Activated CD8-positive, alpha-beta memory T cell treated with anti-CD3 and anti-CD28 coated beads, Interleukin-2, amount 50 U/mL, for 4 hours (primary cell): ENCODE measurements at regions not wholly inside any gene's neighbourhood (a gene's known extent, or its start where the extent isn't known, plus 50 kb on each side); places are given as distances from the start of the nearest gene placed in this dataset.

ENCODE experiments used
- DNase-seq: peaks from one replicate; pipeline ENCODE4 v3.0.0-alpha.2; 2020

DNA sequence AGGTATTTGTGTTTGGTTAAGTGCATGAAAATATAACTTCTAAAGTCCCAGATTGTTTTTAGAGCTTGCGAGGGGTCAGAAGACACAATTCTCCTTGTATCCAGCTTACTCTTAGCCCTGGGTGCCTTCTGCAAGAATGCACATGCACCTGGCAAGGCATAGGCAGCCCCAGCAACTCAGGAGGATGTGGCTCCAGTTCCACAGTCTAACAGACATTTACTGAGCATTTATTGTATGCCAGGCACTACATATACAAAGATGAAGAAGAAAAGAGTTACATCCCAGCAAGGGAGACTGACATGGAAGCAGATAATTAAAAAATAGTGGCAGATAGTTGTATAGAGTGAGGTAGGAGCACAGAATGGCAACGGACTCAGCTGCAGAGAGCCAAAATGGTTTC is 101.1 kb upstream of the FRY start:
- DNase-seq, result no peak

DNA sequence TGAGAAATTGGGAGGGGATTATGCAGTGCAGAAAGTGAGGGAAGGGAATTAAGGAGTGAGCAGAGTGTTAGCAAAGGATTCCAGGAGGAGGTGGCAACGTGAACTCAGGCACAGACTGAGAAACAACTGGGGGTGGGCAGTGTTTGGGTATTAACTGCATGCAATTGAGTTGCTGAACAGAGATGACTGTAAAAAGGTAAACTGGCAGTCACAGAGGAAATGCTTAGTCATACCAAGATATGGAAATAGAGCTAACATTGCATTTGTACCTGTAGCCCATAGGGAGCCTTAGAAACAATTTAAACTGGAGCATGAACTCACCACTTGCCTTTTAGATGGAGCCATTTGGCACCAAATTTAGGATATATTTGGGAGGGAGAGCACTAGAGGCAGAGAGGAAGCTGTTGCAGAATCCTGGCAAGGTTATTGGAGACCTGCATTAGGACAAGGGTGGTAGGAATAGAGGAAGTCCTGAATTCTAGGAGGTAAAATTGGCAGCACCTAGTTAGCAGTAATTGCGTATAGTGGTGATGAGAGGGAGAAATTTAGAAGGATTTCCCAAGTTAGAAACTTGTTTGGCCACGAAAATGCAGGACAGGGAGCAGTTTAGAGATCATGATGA is 100.6 kb upstream of the FRY start:
- no peak for DNase-seq

- no peak for DNase-seq
Measured at GRCh38 chr13:31937436-31937835, 94.1 kb upstream of the FRY start.

DNA sequence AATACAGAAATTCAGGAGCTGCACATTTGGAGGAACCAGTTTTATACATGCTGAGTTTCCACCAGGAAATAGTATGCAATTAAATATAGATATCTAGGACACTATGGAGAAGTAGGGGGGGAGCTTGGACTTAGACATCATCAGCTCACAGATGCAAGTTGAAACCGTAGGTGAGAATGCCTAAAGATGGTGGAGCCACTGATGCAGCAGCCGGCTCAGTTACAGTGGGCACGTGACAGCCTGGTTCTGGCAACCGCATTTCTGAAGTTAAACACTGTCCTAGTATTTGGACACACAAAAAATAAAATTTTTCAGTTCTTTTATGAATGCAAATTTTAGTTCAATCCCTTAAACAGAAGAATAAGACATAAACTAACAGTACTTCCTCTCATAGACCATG is 91.5 kb upstream of the FRY start:
- no peak for DNase-seq

- no peak for DNase-seq
Measured at GRCh38 chr13:31943591-31943990, 88.0 kb upstream of the FRY start.

GRCh38 chr13:31944262-31945160 is 87.1 kb upstream of the FRY start:
- no peak for DNase-seq

DNA sequence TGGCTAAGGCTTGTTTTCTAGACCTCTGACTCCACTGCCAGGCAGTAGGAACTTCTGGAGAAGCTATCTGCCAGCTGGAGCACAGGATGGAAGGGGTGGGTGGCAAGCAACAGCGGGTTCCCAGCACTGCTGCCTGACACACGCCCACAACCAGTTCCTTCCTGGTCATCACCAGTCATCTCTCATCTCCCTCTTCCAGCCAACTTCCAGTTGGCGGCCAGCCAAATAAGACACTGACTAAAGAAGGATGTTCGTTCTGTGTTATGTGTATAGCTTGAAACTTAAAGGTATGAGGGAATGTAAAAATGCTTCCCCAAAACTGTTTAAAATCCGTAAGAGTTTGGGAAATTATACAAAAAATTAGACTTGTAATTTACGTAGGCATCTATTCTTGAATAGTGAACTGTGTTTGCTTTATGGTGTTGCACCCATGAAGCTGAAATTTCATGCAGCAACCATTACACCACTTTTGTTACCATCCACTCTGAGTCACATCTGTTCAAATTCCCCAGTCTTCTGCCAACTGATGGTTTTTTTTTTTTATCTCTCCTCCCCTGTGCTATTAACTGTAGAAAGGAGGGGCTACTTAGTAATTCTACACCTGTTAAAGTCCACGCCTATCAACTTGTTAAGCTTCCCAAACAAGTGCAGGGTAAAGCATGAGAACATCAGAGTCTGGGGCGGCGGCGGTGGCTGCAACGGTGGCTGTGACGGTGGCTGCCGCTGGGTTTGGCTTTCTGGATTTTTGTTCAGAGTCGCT is 86.2 kb upstream of the FRY start:
- no peak for DNase-seq

GRCh38 chr13:31946091-31946770 is 85.3 kb upstream of the FRY start:
- DNase-seq, result no peak

DNA sequence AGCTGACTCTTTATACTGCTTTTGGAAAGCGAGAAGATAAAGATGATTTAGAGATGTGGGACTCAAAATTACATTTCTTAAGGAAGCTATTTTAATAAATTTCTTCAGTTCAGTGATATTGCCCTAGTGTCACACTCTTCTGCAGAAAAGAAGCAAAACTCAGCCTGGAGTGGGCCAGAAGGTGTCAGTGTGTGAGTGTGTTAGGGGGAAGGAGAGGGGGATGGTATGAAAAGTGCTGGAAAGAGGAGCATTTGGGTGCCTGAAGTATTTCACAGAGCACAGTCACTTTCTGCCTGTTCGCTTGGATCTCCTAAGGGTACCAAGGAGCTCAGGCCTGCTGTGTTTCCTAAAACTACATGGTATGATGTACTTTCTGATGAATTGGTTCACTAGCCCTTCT is 84.5 kb upstream of the FRY start:
- DNase-seq, result no peak

DNA sequence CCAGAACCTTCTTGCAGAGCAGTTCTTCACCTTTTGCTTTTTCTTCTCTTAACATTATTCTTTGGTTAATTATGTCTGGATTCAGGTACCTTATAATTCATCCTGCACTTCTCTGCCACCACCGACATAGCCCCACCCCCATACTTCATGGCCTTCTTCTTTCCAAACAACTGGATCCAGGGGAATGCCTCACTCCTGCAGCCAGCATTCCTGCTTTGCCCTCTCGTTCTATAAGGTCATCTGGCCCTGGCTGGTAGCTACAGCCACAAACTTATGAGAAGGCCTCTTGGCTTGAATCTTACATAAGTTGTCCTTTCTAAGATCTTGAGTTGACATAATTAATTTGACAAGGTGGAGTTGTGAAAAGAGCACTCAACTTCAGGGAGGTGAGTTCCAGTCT is 84.1 kb upstream of the FRY start:
- DNase-seq, result no peak

DNA sequence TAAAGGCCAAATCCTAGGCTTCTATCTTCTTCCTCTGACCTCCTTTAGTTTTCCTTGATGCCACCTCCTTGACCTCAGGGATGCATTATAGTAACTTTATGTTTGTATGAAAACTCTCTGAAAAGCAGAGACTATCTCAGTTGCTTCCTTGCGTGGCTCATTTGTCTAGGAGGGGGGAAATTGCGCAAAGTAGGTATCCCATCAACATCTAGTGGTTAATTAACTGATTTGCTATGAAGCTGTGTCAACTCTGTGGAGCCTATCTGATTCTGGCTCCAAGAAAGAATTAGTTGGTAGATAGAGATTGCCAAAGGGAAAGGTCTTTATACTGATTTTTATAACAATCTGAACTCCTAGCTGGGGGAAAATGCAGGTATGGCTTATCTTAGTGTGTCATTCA is 82.1 kb upstream of the FRY start:
- no peak for DNase-seq

DNA sequence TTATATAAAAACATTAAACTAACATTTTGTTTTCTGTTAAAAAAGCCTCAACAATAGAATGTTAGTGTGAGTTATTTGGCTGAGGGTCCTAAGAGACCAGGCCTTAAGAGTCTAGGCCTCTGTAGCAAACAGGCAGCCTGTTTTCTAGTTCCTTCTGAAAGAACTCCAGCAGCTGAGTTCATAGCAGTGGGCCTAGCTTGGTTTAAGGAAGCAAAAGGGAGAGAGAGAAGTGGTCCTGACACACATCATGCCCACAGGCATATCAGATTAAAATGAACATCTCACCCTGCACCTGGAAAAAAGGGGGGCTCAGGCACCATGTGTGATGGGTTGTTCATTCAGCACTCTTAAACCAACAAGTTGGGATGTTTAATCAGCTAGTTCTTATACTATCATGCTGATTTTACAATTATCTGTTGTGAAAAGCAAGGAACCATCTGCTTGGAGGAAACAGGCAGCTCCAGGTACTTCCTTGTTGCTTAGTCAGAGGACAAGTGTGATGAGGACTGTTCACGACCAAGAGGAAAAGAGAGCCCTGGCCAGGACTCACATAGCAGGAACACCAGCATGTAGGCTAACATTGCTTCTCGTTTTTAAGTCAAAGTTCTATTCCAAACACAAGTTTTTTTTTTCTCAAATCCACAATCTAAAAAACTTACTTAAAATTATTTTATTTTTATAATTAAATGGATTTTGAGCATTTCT is 81.3 kb upstream of the FRY start:
- DNase-seq, result no peak

DNA sequence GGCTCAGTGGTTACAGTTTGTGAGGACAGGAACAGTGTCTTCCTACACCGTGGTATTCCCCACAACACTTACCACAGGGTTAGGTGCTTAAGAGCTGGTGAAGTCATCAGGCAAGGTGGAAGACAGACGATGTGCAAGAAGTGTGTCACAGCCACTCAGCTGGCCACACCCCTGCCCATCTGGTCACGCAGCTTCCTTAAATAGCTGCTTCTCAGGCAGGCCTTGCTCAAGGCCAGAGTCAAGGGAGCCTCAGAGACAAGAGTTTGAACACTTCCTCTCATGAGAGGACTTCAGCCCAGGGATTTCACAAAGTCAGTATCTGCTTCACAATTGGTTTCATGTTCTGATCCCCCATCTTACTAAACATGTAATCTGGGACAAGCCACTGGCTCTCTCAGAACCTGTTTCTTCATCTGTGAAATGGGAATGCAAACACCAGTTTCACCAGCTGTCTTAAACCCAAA is 80.3 kb upstream of the FRY start:
- no peak for DNase-seq

- DNase-seq, result no peak
Measured at GRCh38 chr13:31952641-31953380, 78.8 kb upstream of the FRY start.

- no peak for DNase-seq
Measured at GRCh38 chr13:31955101-31955500, 76.5 kb upstream of the FRY start.

DNA sequence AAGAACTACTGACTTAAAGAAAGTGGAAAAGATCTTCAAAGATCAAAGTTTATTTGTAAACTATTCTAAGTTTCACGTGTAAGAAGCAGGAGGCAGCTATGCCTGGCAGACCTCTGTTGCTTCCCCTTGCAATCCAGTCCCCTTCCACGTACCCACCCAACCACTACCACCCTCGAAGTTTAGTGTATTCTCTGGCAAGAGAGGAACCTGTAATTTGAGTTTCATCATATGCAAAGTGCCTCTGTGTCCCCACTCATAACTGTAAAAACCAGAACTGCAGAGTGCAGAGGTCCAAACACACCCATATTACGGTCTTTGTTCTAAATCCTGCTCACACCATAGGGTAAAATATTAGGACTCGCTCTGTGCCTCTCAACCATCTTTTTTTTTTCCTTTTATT is 75.8 kb upstream of the FRY start:
- DNase-seq, result no peak

GRCh38 chr13:31956980-31957644 is 74.5 kb upstream of the FRY start:
- DNase-seq, result no peak

DNA sequence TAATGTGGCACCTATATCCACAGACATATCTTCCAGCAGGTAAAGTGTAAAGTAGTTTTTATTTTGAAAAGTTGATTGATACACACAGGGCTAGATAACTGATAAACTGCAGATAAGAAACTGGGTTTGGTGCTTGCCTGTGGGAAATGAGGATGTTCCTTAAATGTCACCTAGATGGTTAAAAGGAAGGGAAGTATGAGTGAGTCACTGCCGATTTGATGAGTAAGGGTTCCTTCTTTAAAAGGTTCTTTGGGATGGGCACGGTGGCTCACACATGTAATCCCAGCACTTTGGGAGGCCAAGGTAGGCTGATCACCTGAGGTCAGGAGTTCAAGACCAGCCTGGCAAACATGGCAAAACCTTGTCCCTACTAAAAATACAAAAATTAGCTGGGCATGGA is 73.8 kb upstream of the FRY start:
- DNase-seq, result no peak

GRCh38 chr13:31962731-31963370 is 68.7 kb upstream of the FRY start:
- DNase-seq, result no peak

GRCh38 chr13:31963631-31964030 is 67.9 kb upstream of the FRY start:
- DNase-seq, result no peak

DNA sequence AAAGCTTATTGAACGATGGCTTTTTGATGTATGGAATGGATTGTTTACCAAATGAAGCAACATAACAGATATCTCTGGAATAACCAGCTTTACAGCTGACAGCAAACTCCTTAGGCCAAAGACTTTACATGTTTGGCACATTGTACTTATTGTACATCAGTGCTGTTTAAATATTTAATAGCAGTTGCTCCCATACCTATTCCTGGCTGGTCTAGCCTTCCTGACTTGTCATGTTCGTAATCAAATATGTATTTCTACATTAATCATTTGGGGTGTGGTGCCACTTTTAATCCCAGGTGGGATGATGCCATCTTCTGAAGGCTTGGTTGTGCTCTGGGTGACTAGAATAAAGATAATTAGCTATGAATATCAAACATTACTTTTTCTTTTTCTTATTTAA is 67.4 kb upstream of the FRY start:
- no peak for DNase-seq
